GM18861 (cell line): ENCODE measurements at regions not wholly inside any gene's neighbourhood (a gene's known extent, or its start where the extent isn't known, plus 50 kb on each side); places are given as distances from the start of the nearest gene placed in this dataset.

Experiments used
- ATAC-seq: cut with Tn5 transposase; IDR thresholded peaks from one replicate; pipeline ENCODE4 v1.9.1; 2021; ENCODE audit not compliant: unreplicated experiment

- no peak for ATAC-seq
Observed at GRCh38 chr2:16165518-16166326, 225.4 kb downstream of the MYCN start.

GRCh38 chr2:16162491-16163040 lies 222.2 kb downstream of the MYCN start:
- ATAC-seq: no peak

- ATAC-seq: no peak
Observed at GRCh38 chr2:16161768-16162490, 221.6 kb downstream of the MYCN start.

- no peak for ATAC-seq
Observed at GRCh38 chr2:16161085-16161565, 220.8 kb downstream of the MYCN start.

GRCh38 chr2:16160281-16161084 lies 220.1 kb downstream of the MYCN start:
- no peak for ATAC-seq

GRCh38 chr2:16156411-16156810 lies 216.1 kb downstream of the MYCN start:
- no peak for ATAC-seq

- no peak for ATAC-seq
Observed at GRCh38 chr2:16155766-16156165, 215.4 kb downstream of the MYCN start.

GRCh38 chr2:16155366-16155765 lies 215.0 kb downstream of the MYCN start:
- ATAC-seq: no peak

GRCh38 chr2:16154501-16155280 lies 214.3 kb downstream of the MYCN start:
- ATAC-seq: no peak

GRCh38 chr2:16154061-16154460 lies 213.7 kb downstream of the MYCN start:
- no peak for ATAC-seq

GRCh38 chr2:16153754-16154035 lies 213.3 kb downstream of the MYCN start:
- ATAC-seq: no peak

- no peak for ATAC-seq
Observed at GRCh38 chr2:16152928-16153753, 212.8 kb downstream of the MYCN start.

GRCh38 chr2:16152071-16152927 lies 211.9 kb downstream of the MYCN start:
- no peak for ATAC-seq

- no peak for ATAC-seq
Observed at GRCh38 chr2:16151651-16152050, 211.3 kb downstream of the MYCN start.

GRCh38 chr2:16151281-16151570 lies 210.9 kb downstream of the MYCN start:
- ATAC-seq: no peak

- ATAC-seq: no peak
Observed at GRCh38 chr2:16150456-16151280, 210.3 kb downstream of the MYCN start.

GRCh38 chr2:16149349-16150243 lies 209.2 kb downstream of the MYCN start:
- no peak for ATAC-seq
